SK-N-MC (cell line): ENCODE measurements at regions not wholly inside any gene's neighbourhood (a gene's known extent, or its start where the extent isn't known, plus 50 kb on each side); places are given as distances from the start of the nearest gene placed in this dataset.

Experiments
- DNase-seq: peaks from one replicate; pipeline ENCODE4 v3.0.0-alpha.2; 2011; ENCODE audit warnings: low read depth, low spot score
- H3K27ac ChIP-seq: fragments of 200-600 bp; sonication (generic); 2 replicates; pipeline ENCODE4 v1.5.1; 2016; ENCODE audit warnings: mixed run types
- H3K36me3 ChIP-seq: fragments of 200-600 bp; sonication (generic); 2 replicates; pipeline ENCODE4 v1.6.1; 2017; ENCODE audit warnings: antibody characterized with exemption, low read length, mixed read lengths; ENCODE audit not compliant: insufficient read depth
- H3K4me3 ChIP-seq: fragments of 200-600 bp; sonication (generic); 2 replicates; pipeline ENCODE4 v1.5.1; 2016
- H3K9ac ChIP-seq: fragments of 200-600 bp; sonication (generic); 2 replicates; pipeline ENCODE4 v1.8.0; 2017; ENCODE audit warnings: mixed run types, mixed read lengths; ENCODE audit not compliant: insufficient read length
- H3K9me3 ChIP-seq: fragments of 200-600 bp; sonication (generic); 2 replicates; pipeline ENCODE4 v1.6.1; 2017; ENCODE audit warnings: low read depth, mild to moderate bottlenecking, antibody characterized with exemption, low read length, moderate library complexity, mixed read lengths
- EZH2 ChIP-seq: fragments of 200-600 bp; sonication (generic); IDR thresholded peaks from one replicate; pipeline ENCODE4 v1.6.1; 2017; ENCODE audit warnings: antibody characterized with exemption
- FOXP2 ChIP-seq: optimal IDR thresholded peaks from 2 replicates; pipeline ENCODE3; 2011; ENCODE audit warnings: mild to moderate bottlenecking, moderate library complexity; ENCODE audit not compliant: insufficient read depth; ENCODE audit errors: extremely low read length, control extremely low read depth
- POLR2AphosphoS5 ChIP-seq: IDR thresholded peaks from 2 replicates; pipeline ENCODE4 v1.6.1; 2012; ENCODE audit warnings: mild to moderate bottlenecking, low read depth, low read length, borderline replicate concordance

DNA sequence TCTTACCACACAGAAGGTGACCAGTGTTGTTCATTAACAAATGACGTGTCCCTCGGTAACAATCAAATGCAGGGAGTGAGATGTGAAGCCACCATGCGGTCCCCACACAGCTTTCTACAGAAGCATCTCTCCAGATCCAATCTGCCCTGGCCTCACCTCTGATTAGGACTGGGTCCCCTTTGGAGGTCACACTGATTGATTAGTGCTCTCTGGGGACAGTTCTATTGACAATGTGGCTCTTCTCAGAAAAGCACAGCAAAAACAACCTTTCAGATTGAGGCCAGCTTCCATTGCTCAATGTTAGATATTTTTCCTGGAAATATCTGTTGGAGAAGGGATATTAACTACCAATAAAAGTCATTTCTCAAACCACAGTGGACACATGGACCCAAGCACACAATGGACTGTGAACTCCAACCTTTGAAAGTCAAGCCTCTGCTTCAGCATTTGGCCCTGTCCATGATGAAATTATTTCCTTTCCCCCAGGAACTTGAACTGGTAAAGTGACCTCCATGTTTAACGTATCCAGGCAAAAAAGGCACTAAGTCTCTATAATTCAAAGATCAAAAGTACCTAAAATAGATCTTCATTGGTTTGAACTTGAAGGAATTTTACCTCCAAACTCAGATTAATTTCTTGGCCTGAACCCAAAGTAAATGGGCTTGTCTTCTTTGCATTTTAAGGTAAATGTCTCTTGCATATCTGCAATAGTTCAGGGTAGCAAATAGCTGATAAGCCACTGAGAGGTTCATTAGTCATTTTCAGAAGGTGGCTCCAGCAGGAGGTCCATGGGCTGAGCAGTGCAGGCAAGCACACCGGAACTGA, 118.5 kb downstream of the FOXA2 start:
- Histone ChIP-seq H3K4me3 (no peak overlapping the region), H3K36me3 (no peaks in the 10 kb centered on the region), H3K9me3 (no peaks in the 10 kb centered on the region), H3K9ac (no peak overlapping the region), H3K27ac (no peak overlapping the region)
- DNase-seq = no peak
- no peak for TF ChIP-seq EZH2
- TF ChIP-seq POLR2AphosphoS5 = no peak
- TF ChIP-seq FOXP2 = no peak

DNA sequence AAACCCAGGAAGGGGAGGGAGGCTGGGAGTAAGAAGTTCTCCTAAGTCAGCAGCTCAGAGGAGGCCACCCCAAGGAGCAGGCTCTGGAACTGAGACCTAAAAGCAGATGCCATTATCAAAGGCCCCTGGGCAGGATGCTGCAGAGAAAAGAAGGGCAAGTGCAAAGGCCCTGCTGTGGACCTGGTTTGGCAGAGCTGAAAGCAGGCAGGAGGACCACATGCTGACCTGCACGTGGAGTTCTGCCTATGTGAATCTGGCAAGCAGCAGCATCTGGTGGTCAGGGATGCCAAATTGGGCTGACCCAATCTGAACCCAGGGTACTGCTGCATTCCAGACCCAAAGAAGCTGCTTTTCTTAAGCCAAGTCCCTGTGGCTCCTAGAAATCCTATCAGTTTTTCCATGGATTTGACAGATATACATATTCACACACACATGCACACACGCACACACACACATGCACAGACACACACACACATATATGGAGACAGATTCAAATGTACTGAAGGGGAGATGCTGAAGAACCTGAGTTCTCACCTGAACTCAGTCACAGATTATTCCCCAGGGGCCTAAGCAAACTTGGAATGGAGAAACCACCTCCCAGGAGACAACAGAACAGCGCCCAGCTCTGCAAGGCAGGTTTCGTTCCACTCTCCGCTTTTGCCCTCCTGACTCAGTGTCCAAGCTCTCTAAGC, 119.9 kb downstream of the FOXA2 start:
- Histone ChIP-seq H3K9ac (no peak overlapping the region), H3K36me3 (no peaks in the 10 kb centered on the region), H3K4me3 (no peak overlapping the region), H3K27ac (no peak overlapping the region), H3K9me3 (no peaks in the 10 kb centered on the region)
- DNase-seq = no peak
- no peak for TF ChIP-seq EZH2
- no peak for TF ChIP-seq POLR2AphosphoS5
- no peak for TF ChIP-seq FOXP2

GRCh38 chr20:22462975-22463914, 121.1 kb downstream of the FOXA2 start:
- H3K9ac ChIP-seq = no peak overlapping the region
- DNase-seq = no peak
- TF ChIP-seq POLR2AphosphoS5 (no peak), FOXP2 (no peak), EZH2 (no peak)

GRCh38 chr20:22460803-22461202, 123.6 kb downstream of the FOXA2 start:
- no peak for DNase-seq
- H3K4me3 ChIP-seq = no peak overlapping the region
- no peaks in the 10 kb centered on the region for H3K36me3 ChIP-seq
- H3K9me3 ChIP-seq = no peaks in the 10 kb centered on the region
- no peak for TF ChIP-seq FOXP2
- no peak for TF ChIP-seq EZH2
- no peak for TF ChIP-seq POLR2AphosphoS5
- no peak overlapping the region for H3K27ac ChIP-seq
- no peak overlapping the region for H3K9ac ChIP-seq

More at GRCh38 chr20:22462975-22463914, 121.1 kb downstream of the FOXA2 start:
- Histone ChIP-seq H3K36me3 (no peaks in the 10 kb centered on the region), H3K27ac (no peak overlapping the region), H3K9me3 (no peaks in the 10 kb centered on the region), H3K4me3 (no peak overlapping the region)

DNA sequence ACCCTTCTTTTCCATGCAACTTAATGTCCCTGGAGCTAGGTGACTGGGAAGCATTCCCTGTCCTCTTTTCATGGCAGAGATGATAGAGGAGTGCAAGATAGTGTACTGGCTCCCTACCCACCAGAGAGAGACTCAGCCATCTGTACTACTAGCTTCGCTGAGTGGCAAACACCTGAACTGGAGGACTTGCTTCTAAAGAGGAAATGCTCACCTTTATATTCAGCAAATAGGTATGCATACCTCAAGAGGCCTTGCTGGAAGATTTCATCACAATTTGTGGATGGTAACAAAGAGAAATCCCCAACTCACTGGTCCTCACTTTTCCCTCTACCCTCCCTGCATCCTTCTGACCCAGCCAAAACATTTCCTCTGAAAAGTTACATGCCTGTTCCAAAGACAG, 124.1 kb downstream of the FOXA2 start:
- no peaks in the 10 kb centered on the region for H3K9me3 ChIP-seq
- H3K27ac ChIP-seq = no peak overlapping the region
- no peak for TF ChIP-seq EZH2
- TF ChIP-seq FOXP2 = no peak
- TF ChIP-seq POLR2AphosphoS5 = no peak
- no peak for DNase-seq
- no peak overlapping the region for H3K9ac ChIP-seq
- no peaks in the 10 kb centered on the region for H3K36me3 ChIP-seq
- no peak overlapping the region for H3K4me3 ChIP-seq

DNA sequence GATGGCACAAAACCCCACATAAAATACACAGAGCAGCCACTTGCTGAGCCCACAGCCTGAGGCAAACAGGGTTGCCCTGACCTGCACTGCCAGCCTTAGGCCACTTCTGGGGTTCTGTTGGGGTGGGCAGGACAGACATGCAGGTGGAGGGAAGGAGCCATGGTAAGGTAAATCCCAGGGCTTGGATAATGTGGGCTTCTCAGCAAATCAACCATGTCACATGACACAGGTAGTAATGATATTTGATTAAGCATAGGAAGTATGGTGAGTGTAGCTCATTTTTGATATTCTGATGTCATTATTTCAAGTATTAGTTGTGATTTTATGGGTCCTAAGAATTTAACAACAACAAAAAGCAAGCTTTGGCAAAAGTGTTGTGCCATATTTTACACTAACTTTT, 124.6 kb downstream of the FOXA2 start:
- no peaks in the 10 kb centered on the region for H3K36me3 ChIP-seq
- H3K27ac ChIP-seq = no peak overlapping the region
- H3K4me3 ChIP-seq = no peak overlapping the region
- no peak overlapping the region for H3K9ac ChIP-seq
- H3K9me3 ChIP-seq = no peaks in the 10 kb centered on the region
- TF ChIP-seq POLR2AphosphoS5 (no peak), FOXP2 (no peak), EZH2 (no peak)
- no peak for DNase-seq

GRCh38 chr20:22456109-22456508, 128.3 kb downstream of the FOXA2 start:
- H3K9ac ChIP-seq = no peak overlapping the region
- DNase-seq = no peak
- H3K27ac ChIP-seq = no peak overlapping the region
- H3K9me3 ChIP-seq = no peaks in the 10 kb centered on the region
- TF ChIP-seq POLR2AphosphoS5 (no peak), FOXP2 (no peak), EZH2 (no peak)
- H3K36me3 ChIP-seq = no peaks in the 10 kb centered on the region
- no peak overlapping the region for H3K4me3 ChIP-seq

DNA sequence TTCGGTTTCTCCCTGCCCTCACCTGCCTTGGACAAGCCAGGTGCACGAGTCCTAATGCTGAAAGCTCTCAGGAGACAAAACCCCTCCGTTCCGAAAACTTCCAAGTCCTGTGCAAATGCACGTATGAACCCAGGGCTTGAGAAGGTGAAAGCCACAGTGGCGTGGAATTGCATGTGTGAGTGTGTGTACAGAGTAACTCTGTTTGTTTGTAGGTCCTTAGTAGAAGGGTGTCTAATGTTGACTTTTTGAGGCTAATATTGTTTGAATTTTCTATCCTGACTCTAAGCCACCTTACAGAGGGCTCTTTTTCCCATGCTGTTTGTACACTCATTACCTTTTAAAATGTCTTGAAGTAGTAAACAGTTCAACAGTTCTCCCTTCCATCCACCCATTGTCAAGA, 129.1 kb downstream of the FOXA2 start:
- Histone ChIP-seq H3K4me3 (no peak overlapping the region), H3K36me3 (no peaks in the 10 kb centered on the region)
- DNase-seq = no peak

More for the DNA sequence above, 129.1 kb downstream of the FOXA2 start:
- H3K27ac ChIP-seq = no peak overlapping the region
- H3K9me3 ChIP-seq = no peaks in the 10 kb centered on the region
- H3K9ac ChIP-seq = no peak overlapping the region
- TF ChIP-seq EZH2 (no peak), FOXP2 (no peak), POLR2AphosphoS5 (no peak)
